KMS-11 (cell line): ENCODE measurements at regions not wholly inside any gene's neighbourhood (a gene's known extent, or its start where the extent isn't known, plus 50 kb on each side); places are given as distances from the start of the nearest gene placed in this dataset.

Source experiments
- H2AFZ ChIP-seq: fragments of 200-600 bp; sonication (generic); 2 replicates; pipeline ENCODE4 v1.6.1; 2016; ENCODE audit warnings: antibody characterized with exemption, mixed run types, low read depth
- H3K27ac ChIP-seq: fragments of 200-600 bp; sonication (generic); 2 replicates; pipeline ENCODE4 v1.6.1; 2016; ENCODE audit warnings: mild to moderate bottlenecking, mixed run types
- H3K27me3 ChIP-seq: fragments of 200-600 bp; sonication (generic); 2 replicates; pipeline ENCODE4 v1.6.1; 2017; ENCODE audit warnings: mild to moderate bottlenecking, low read depth, mixed run types, moderate library complexity; ENCODE audit not compliant: insufficient read depth
- H3K36me3 ChIP-seq: fragments of 200-600 bp; sonication (generic); 2 replicates; pipeline ENCODE4 v1.6.1; 2017; ENCODE audit warnings: mild to moderate bottlenecking, mixed run types; ENCODE audit not compliant: insufficient read depth
- H3K4me1 ChIP-seq: fragments of 200-600 bp; sonication (generic); 2 replicates; pipeline ENCODE4 v1.6.1; 2016; ENCODE audit warnings: mild to moderate bottlenecking, low read depth, mixed run types; ENCODE audit not compliant: poor library complexity, severe bottlenecking
- H3K4me2 ChIP-seq: fragments of 200-600 bp; sonication (generic); 2 replicates; pipeline ENCODE4 v1.7.0; 2016; ENCODE audit warnings: mild to moderate bottlenecking, mixed run types
- H3K4me3 ChIP-seq: fragments of 200-600 bp; sonication (generic); IDR thresholded peaks from 2 replicates; pipeline ENCODE4 v1.6.1; 2017; ENCODE audit warnings: low read depth, low read length, mixed read lengths; ENCODE audit not compliant: insufficient read depth
- H3K79me2 ChIP-seq: fragments of 200-600 bp; sonication (generic); 2 replicates; pipeline ENCODE4 v1.6.1; 2016; ENCODE audit warnings: low read depth, mixed run types; ENCODE audit not compliant: insufficient read depth
- H3K9ac ChIP-seq: fragments of 200-600 bp; sonication (generic); 2 replicates; pipeline ENCODE4 v1.6.1; 2016; ENCODE audit warnings: mild to moderate bottlenecking, mixed run types
- H4K20me1 ChIP-seq: fragments of 200-600 bp; sonication (generic); 2 replicates; pipeline ENCODE4 v1.6.1; 2016; ENCODE audit warnings: mild to moderate bottlenecking, mixed run types; ENCODE audit not compliant: insufficient read depth
- CTCF ChIP-seq: fragments of 200-600 bp; sonication (generic); conservative IDR thresholded peaks from 2 replicates; pipeline ENCODE4 v1.6.1; 2017; ENCODE audit warnings: low read depth, mild to moderate bottlenecking, antibody characterized with exemption, low read length, moderate library complexity, mixed read lengths

- no peak for TF ChIP-seq CTCF
- Histone ChIP-seq H4K20me1 (no peaks in the 10 kb centered on the region), H3K4me3 (no peak overlapping the region), H3K4me2 (no peak overlapping the region), H2AFZ (no peak overlapping the region), H3K27me3 (no peaks in the 10 kb centered on the region), H3K79me2 (no peaks in the 10 kb centered on the region), H3K27ac (no peak overlapping the region), H3K9ac (no peak overlapping the region), H3K4me1 (peaks cover 8% of the 10 kb centered on the region), H3K36me3 (no peaks in the 10 kb centered on the region)
Observed at GRCh38 chr3:182626484-182627467, 166.5 kb upstream of the ATP11B start.

GRCh38 chr3:182628531-182628930, 164.8 kb upstream of the ATP11B start:
- H3K79me2 ChIP-seq: no peaks in the 10 kb centered on the region
- no peak overlapping the region for H3K9ac ChIP-seq
- no peaks in the 10 kb centered on the region for H4K20me1 ChIP-seq
- H2AFZ ChIP-seq: no peak overlapping the region
- no peak overlapping the region for H3K4me3 ChIP-seq
- H3K36me3 ChIP-seq: no peaks in the 10 kb centered on the region
- H3K27ac ChIP-seq: no peak overlapping the region
- H3K4me1 ChIP-seq: peaks cover 7% of the 10 kb centered on the region
- H3K27me3 ChIP-seq: no peaks in the 10 kb centered on the region
- H3K4me2 ChIP-seq: no peak overlapping the region
- TF ChIP-seq CTCF: no peak

- Histone ChIP-seq H3K27ac (no peak overlapping the region), H3K4me3 (no peak overlapping the region), H3K4me1 (peaks cover 7% of the 10 kb centered on the region), H3K9ac (no peak overlapping the region), H2AFZ (no peak overlapping the region), H3K4me2 (no peak overlapping the region), H3K79me2 (no peaks in the 10 kb centered on the region), H4K20me1 (no peaks in the 10 kb centered on the region), H3K36me3 (no peaks in the 10 kb centered on the region), H3K27me3 (no peaks in the 10 kb centered on the region)
- no peak for TF ChIP-seq CTCF
Observed at GRCh38 chr3:182629521-182629920, 163.8 kb upstream of the ATP11B start.

- H2AFZ ChIP-seq: no peak overlapping the region
Observed at GRCh38 chr3:182631183-182632076, 161.9 kb upstream of the ATP11B start.

More at GRCh38 chr3:182631183-182632076, 161.9 kb upstream of the ATP11B start:
- H3K9ac ChIP-seq: no peak overlapping the region
- no peak overlapping the region for H3K4me2 ChIP-seq
- no peak for TF ChIP-seq CTCF
- no peaks in the 10 kb centered on the region for H3K79me2 ChIP-seq
- peaks cover 4% of the 10 kb centered on the region for H3K4me1 ChIP-seq
- H3K4me3 ChIP-seq: no peak overlapping the region
- no peaks in the 10 kb centered on the region for H4K20me1 ChIP-seq
- no peaks in the 10 kb centered on the region for H3K27me3 ChIP-seq
- no peaks in the 10 kb centered on the region for H3K36me3 ChIP-seq
- H3K27ac ChIP-seq: no peak overlapping the region
